ENCODE measurements at regions not wholly inside any gene's neighbourhood (a gene's known extent, or its start where the extent isn't known, plus 50 kb on each side); places are given as distances from the start of the nearest gene placed in this dataset.

DNA sequence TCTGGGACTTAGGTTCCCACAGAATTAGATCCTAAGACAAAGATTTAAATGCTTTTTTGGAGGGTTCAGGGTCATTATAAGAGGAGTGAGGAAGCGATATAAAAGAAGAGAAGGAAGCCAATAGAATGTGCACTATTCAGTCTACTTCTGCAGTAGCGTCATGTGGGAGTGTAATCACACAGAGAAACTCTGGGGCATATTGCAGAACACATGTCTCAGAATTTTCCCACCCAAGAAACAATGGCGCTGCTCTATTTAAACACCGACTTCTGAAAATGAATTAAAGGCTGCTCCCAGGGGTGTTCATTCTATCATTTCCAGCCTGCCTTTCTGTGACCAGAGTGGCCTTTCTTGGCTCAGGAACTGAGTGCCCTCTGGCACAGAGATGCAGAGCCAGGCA, 617.6 kb downstream of the FGF9 start:
- DNase-seq (no peak), ATAC-seq (no peak)
- WGBS, 4 donors, result 71 to 93% (median 90%) methylated on average over 4 of the region's 4 CpGs
- no peaks in the 10 kb centered on the region for H3K27me3 ChIP-seq
- no peak overlapping the region for H3K27ac ChIP-seq
- no peak for TF ChIP-seq POLR2A (IDR thresholded peaks at IDR 0.05)
- TF ChIP-seq, protein P1, sequence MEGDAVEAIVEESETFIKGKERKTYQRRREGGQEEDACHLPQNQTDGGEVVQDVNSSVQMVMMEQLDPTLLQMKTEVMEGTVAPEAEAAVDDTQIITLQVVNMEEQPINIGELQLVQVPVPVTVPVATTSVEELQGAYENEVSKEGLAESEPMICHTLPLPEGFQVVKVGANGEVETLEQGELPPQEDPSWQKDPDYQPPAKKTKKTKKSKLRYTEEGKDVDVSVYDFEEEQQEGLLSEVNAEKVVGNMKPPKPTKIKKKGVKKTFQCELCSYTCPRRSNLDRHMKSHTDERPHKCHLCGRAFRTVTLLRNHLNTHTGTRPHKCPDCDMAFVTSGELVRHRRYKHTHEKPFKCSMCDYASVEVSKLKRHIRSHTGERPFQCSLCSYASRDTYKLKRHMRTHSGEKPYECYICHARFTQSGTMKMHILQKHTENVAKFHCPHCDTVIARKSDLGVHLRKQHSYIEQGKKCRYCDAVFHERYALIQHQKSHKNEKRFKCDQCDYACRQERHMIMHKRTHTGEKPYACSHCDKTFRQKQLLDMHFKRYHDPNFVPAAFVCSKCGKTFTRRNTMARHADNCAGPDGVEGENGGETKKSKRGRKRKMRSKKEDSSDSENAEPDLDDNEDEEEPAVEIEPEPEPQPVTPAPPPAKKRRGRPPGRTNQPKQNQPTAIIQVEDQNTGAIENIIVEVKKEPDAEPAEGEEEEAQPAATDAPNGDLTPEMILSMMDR (IDR thresholded peaks at IDR 0.05), result no peak
- no peaks in the 10 kb centered on the region for H3K36me3 ChIP-seq
- H3K4me3 ChIP-seq, result no peak overlapping the region
- intact Hi-C loops (cut with DNase I), result no loop called here
- peaks cover 0 to 16% (median 0%) of the 10 kb centered on the region in 12 donors for H3K4me1 ChIP-seq
- H3K9me3 ChIP-seq, result no peaks in the 10 kb centered on the region

DNA sequence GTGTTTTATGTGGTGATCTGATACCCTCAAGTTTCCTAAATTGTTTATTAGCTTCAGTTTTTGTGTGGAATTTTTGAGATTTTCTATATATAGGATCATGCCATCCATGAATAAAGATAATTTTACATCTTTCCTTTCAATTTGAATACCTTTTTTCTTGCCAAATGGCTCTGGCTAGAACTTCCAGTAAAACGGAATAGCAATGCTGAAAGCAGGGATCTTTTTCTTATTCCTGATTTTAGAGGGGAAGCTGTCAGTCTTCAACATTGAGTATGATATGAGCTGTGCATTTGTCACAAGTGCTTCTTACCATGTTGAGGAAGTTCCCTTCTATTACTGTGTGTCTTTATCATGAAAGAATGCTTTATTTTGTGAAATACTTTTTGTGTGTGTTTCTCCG, 618.8 kb downstream of the FGF9 start:
- no peak overlapping the region for H3K4me3 ChIP-seq
- ATAC-seq, result no peak
- no peaks in the 10 kb centered on the region for H3K9me3 ChIP-seq
- 74 to 84% (median 83%) methylated on average over 2 of the region's 2 CpGs for WGBS, 4 donors
- TF ChIP-seq, protein P1 (IDR thresholded peaks at IDR 0.05), result no peak
- TF ChIP-seq POLR2A (IDR thresholded peaks at IDR 0.05), result no peak
- H3K4me1 ChIP-seq, result peaks cover 0 to 16% (median 0%) of the 10 kb centered on the region in 12 donors
- no peak overlapping the region for H3K27ac ChIP-seq
- no peaks in the 10 kb centered on the region for H3K27me3 ChIP-seq
- DNase-seq, result no peak
- no peaks in the 10 kb centered on the region for H3K36me3 ChIP-seq
- intact Hi-C loops (cut with DNase I), result loop anchor here in 1 of 10 donors (10.0 kb wide), 1 partner anchor 155 kb away; no protein-coding TSS in a partner anchor

DNA sequence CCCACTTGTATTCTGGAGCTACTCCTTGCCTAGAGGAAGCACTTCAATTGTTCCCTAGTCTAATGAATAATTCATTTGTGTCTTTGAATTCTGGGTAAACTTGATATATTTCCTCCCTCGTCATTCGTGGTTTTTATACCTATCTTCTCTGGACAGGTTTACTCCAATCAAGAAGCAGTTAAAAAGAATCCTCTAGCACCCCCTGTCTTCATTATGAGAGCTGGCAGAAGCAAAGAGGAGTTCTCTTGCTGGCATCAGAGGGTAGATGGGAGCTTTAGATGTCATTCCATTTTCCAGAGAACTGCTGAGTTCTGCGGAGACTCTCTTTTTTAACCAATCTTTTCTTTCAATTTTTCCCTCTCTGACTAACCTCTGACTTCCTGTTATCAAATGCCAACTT, 627.7 kb downstream of the FGF9 start:
- no peak for ATAC-seq
- WGBS, 4 donors, result 81 to 89% (median 87%) methylated on average over 3 of the region's 3 CpGs
- Histone ChIP-seq H3K4me3 (no peak overlapping the region), H3K4me1 (no peaks in the 10 kb centered on the region), H3K9me3 (peaks cover 0 to 19% (median 2%) of the 10 kb centered on the region in 12 donors), H3K27ac (no peak overlapping the region), H3K36me3 (no peaks in the 10 kb centered on the region), H3K27me3 (no peaks in the 10 kb centered on the region)
- intact Hi-C loops (cut with DNase I), result loop anchor here in 1 of 10 donors (10.0 kb wide), 1 partner anchor 146 kb away; no protein-coding TSS in a partner anchor
- TF ChIP-seq POLR2A (IDR thresholded peaks at IDR 0.05), result no peak
- TF ChIP-seq, protein P1 (IDR thresholded peaks at IDR 0.05), result no peak
- DNase-seq, result no peak

DNA sequence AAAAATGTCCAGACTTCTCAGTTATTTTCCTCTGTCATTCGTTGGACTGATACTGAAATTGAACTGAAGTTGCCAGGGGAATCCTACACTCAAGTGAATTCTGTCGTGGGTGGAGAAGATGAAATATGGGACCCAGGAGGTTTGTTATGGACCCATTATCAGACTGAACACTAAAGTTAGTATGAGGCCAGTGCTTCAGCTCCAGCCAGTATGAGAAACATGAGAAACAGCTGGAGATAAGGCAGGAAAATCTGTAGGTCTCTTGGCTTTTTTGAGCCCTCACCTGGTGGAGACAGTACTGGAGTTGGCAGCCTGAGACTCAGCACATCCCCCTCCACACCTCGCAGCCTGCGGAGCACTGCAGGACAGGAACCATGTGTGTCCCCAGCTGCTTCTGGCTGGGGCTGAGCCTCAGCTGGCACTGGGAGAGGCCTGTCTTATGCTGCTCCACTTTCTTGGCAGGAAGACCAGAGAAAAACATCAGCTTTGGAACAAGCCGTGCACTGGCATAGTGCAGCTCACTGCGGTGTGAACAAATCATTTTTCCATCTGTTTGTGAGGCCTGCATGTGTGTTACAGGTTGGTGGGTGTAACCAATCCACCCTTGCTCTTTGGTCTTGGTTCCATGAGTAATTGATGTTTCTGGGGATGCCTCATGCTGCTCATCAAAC, 641.0 kb downstream of the FGF9 start:
- TF ChIP-seq, protein P1 (IDR thresholded peaks at IDR 0.05), result no peak
- TF ChIP-seq POLR2A (IDR thresholded peaks at IDR 0.05), result no peak
- WGBS, 4 donors, result 58 to 74% (median 66%) methylated on average over 4 to 6 of the region's 6 CpGs
- Histone ChIP-seq H3K27me3 (no peaks in the 10 kb centered on the region), H3K36me3 (no peaks in the 10 kb centered on the region), H3K4me1 (no peaks in the 10 kb centered on the region), H3K27ac (peak overlapping the region in 3 of 12 donors; percentile 25 to 31 (median 25)), H3K4me3 (no peak overlapping the region), H3K9me3 (peaks cover 0 to 6% (median 0%) of the 10 kb centered on the region in 12 donors)
- peak; percentile 75 to 86 (median 80) for ATAC-seq
- intact Hi-C loops (cut with DNase I), result no loop called here
- DNase-seq, result peak in 4 of 5 donors; percentile 20 to 72 (median 48)
